ENCODE measurements at regions not wholly inside any gene's neighbourhood (a gene's known extent, or its start where the extent isn't known, plus 50 kb on each side); places are given as distances from the start of the nearest gene placed in this dataset.

DNA sequence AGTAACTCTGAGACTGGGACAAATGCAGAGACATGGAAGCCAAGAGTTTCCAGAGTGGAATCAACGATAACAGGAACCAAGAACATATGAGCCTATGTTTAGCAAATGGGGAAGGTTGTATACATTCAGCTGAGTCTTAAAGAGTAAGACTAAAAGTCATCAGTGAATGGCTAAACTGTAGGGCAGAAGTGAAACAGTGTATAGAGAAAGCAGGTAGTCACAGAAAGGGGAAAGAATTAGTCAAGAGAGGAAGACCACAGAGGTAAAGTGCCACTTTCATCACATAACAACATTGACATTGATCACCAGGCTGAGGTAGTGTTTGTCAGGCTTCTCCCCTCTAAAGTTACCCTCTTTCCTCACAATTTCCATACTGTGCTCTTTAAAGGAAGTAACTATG is 306.5 kb upstream of the SPTLC3 start:
- TF ChIP-seq, protein P1, sequence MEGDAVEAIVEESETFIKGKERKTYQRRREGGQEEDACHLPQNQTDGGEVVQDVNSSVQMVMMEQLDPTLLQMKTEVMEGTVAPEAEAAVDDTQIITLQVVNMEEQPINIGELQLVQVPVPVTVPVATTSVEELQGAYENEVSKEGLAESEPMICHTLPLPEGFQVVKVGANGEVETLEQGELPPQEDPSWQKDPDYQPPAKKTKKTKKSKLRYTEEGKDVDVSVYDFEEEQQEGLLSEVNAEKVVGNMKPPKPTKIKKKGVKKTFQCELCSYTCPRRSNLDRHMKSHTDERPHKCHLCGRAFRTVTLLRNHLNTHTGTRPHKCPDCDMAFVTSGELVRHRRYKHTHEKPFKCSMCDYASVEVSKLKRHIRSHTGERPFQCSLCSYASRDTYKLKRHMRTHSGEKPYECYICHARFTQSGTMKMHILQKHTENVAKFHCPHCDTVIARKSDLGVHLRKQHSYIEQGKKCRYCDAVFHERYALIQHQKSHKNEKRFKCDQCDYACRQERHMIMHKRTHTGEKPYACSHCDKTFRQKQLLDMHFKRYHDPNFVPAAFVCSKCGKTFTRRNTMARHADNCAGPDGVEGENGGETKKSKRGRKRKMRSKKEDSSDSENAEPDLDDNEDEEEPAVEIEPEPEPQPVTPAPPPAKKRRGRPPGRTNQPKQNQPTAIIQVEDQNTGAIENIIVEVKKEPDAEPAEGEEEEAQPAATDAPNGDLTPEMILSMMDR (IDR thresholded peaks at IDR 0.05; ENCODE audit: extremely low read depth, missing control alignments) = no peak
- no peak for DNase-seq (ENCODE audit: low spot score)

DNA sequence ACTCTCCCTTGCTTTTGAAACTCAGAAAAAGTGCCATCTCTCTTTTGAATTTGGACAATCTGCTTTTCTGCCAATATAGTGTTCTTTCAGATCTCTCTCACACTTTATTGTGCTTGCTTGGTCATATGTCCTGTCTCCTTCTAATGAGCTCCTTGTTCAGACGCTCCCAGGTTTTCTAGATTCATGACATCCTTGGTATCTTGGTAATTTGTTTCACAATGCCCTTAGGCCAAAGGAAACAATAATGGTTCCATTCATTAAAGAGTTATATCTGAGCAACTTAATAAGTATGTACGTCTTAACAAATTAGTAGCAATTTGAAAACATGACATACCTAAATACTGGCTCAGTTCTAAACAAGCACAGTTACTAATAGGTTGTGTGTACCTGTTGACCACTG is 293.4 kb upstream of the SPTLC3 start:
- TF ChIP-seq, protein P1 (IDR thresholded peaks at IDR 0.05; ENCODE audit: extremely low read depth, missing control alignments) = no peak
- no peak for DNase-seq (ENCODE audit: low spot score)

DNA sequence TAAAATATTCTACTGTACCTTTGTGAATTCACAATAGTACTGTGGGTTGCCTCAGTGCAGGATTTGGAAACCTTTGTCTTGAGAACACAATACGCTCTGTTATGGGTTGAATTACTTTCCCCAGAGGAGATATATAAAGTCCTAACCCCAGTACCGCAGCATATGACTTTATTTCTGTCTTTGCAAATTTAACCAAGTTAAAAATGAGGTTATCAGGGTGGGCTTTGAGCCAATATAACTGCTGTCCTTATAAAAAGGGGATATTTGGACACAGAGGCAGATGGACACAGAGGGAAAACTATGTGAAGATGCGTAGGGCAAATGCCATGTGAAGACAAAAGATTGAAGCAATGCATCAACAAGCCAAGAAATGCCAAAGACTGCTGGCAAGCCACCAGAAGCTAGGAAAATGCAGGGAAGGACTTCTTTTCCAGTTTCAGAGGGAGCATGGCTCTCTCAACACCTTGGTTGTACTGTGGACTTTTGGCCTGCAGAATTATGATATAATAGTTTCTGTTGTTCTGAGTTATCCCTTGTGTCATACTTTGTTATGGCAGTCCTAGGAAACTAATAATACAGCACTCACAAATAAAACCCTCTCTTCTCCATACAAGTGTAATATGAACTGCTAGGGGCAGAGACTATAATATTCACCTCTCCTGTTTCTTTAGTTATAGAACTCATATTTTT is 292.6 kb upstream of the SPTLC3 start:
- TF ChIP-seq, protein P1 (IDR thresholded peaks at IDR 0.05; ENCODE audit: extremely low read depth, missing control alignments) = no peak
- no peak for DNase-seq (ENCODE audit: low spot score)

DNA sequence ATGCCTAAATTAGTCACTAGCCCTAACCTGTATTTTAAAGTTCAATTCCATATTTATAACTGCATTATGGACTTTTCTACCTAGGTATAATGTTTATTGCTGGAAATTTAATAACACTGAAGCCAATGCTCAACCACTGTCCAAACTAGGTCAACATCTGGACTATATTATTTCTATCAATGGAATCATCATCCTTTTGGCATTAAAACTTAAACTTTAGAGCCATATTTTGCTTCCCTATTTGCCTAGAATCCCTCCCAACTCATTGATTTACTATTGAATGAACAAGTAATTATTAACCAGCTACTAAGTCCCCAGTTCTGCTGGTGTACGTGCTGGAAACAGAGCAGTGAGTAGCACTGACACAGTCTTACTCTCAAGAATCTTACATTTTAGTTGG is 291.7 kb upstream of the SPTLC3 start:
- TF ChIP-seq, protein P1 (IDR thresholded peaks at IDR 0.05; ENCODE audit: extremely low read depth, missing control alignments) = no peak

DNA sequence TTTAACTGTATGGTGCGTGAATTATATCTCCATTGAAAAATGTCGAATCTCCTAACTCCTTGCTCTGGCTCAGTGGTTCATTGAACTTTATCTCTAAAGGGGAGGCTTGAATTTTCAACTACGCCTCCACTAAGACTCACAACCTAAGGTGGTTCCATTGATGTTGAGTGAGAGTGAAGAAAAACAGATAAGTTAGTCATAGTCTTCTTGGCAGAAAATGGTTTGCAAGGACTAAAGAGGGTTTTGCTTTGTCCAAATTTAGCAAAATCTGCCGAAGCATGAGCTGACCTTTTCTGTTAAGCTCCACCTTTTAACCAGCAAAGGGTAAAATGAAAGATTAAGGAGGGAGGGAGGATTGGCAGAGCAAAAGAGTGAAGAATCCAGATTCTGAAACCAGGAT is 290.2 kb upstream of the SPTLC3 start:
- TF ChIP-seq, protein P1 (IDR thresholded peaks at IDR 0.05; ENCODE audit: extremely low read depth, missing control alignments) = no peak
- no peak for DNase-seq (ENCODE audit: low spot score)

More for the DNA sequence above, 291.7 kb upstream of the SPTLC3 start:
- DNase-seq (ENCODE audit: low spot score) = no peak

DNA sequence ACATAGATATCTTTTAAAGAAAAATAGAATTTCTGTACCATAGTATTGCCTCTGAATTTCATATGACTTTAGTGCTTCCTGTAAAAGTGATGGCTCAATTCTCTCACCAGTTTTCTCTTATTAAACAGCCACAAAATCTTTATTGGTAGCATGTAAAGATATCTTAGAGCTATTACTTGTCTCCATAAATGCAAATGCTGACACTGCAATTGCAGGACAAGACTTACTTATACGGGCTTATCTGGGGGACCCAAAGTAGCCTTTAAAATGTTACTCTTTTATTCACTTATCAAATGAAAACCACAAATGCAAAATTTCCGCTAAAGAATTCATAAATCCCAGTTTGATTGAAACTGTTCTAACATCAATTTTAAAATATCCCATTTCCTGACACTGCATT is 287.1 kb upstream of the SPTLC3 start:
- no peak for DNase-seq (ENCODE audit: low spot score)
- TF ChIP-seq, protein P1 (IDR thresholded peaks at IDR 0.05; ENCODE audit: extremely low read depth, missing control alignments) = no peak

DNA sequence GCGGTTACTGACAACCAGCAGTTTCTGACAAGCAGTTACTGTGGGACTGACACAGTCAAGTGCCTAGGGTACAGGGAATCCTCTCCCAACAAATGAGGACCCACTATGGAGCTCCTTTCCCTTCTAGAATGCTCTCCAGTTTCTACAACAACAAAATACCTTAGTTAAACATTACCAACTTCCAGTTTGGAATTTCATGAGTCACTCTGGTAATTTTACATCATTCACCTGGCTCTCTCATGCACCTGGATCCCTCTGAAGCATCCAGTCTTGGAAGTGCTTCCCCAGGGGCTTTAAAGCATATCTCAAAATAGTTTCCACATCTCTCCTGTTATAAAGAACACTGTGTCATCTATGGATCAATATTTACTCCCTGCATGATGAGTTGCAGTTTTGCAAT is 286.7 kb upstream of the SPTLC3 start:
- no peak for DNase-seq (ENCODE audit: low spot score)
- TF ChIP-seq, protein P1 (IDR thresholded peaks at IDR 0.05; ENCODE audit: extremely low read depth, missing control alignments) = no peak

All from GM20000 (cell line).